K562 (cell line): ENCODE measurements at regions not wholly inside any gene's neighbourhood (a gene's known extent, or its start where the extent isn't known, plus 50 kb on each side); places are given as distances from the start of the nearest gene placed in this dataset.

Source experiments
- CREB5 ChIP-seq: fragments of 250-450 bp; sonication (Bioruptor Pico); IDR thresholded peaks from 2 replicates; pipeline ENCODE4 v1.5.0; 2020; ENCODE audit warnings: mild to moderate bottlenecking
- GATA2 ChIP-seq: sonication (generic); formaldehyde crosslinking; IDR thresholded peaks from 2 replicates; pipeline ENCODE4 v1.4.0; 2020; ENCODE audit warnings: mild to moderate bottlenecking, missing genetic modification reagents
- POLR2AphosphoS5 ChIP-seq: IDR thresholded peaks from 2 replicates; pipeline ENCODE4 v1.6.1; 2011; ENCODE audit warnings: mild to moderate bottlenecking, low read depth, low read length, moderate library complexity; ENCODE audit not compliant: control insufficient read depth, insufficient read depth
- SREBF1 ChIP-seq: fragments of 150-350 bp; IDR thresholded peaks from 2 replicates; pipeline ENCODE4 v1.6.1; 2014; ENCODE audit warnings: antibody characterized with exemption, low read depth, low read length, borderline replicate concordance
- ZNF224 ChIP-seq: sonication (generic); formaldehyde crosslinking; IDR thresholded peaks from 2 replicates; pipeline ENCODE4 v1.8.0; 2022; ENCODE audit warnings: mild to moderate bottlenecking, missing genetic modification reagents
- ZNF766 ChIP-seq: fragments of 200-800 bp; sonication (Bioruptor generic); conservative IDR thresholded peaks from 2 replicates; pipeline ENCODE4 v1.6.1; 2016; ENCODE audit warnings: missing genetic modification characterization, missing compliant biosample characterization
- TF ChIP-seq, protein P1 (sequence below), 3 experiments: IDR thresholded peaks in 2 of 3; conservative IDR thresholded peaks in 1 of 3; 2 replicates each; pipeline ENCODE4 v1.5.1; 2011 to 2012; ENCODE audit warnings: low read length in 3 of 3, mild to moderate bottlenecking in 3 of 3, control low read depth in 2 of 3, improper control_type of control experiment in 1 of 3, inconsistent platforms in 1 of 3, low read depth in 1 of 3, mixed read lengths in 1 of 3, moderate library complexity in 1 of 3; ENCODE audit not compliant: insufficient read depth in 2 of 3

GRCh38 chr20:7144464-7144863, 377.0 kb downstream of the BMP2 start:
- no peak for TF ChIP-seq ZNF766
- no peak for TF ChIP-seq SREBF1
- TF ChIP-seq, protein P1, sequence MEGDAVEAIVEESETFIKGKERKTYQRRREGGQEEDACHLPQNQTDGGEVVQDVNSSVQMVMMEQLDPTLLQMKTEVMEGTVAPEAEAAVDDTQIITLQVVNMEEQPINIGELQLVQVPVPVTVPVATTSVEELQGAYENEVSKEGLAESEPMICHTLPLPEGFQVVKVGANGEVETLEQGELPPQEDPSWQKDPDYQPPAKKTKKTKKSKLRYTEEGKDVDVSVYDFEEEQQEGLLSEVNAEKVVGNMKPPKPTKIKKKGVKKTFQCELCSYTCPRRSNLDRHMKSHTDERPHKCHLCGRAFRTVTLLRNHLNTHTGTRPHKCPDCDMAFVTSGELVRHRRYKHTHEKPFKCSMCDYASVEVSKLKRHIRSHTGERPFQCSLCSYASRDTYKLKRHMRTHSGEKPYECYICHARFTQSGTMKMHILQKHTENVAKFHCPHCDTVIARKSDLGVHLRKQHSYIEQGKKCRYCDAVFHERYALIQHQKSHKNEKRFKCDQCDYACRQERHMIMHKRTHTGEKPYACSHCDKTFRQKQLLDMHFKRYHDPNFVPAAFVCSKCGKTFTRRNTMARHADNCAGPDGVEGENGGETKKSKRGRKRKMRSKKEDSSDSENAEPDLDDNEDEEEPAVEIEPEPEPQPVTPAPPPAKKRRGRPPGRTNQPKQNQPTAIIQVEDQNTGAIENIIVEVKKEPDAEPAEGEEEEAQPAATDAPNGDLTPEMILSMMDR (IDR thresholded peaks at IDR 0.05 in 2 of 3, conservative IDR thresholded peaks at IDR 0.05 in 1 of 3; ENCODE audit: insufficient read depth in 2 of 3, low read depth in 1 of 3, low read length in 3 of 3), result no peak
- no peak for TF ChIP-seq POLR2AphosphoS5
- no peak for TF ChIP-seq CREB5 (CRISPR knock-in tag)
- no peak for TF ChIP-seq GATA2
- TF ChIP-seq ZNF224 (CRISPR knock-in tag), result no peak
